HepG2 (cell line): ENCODE measurements at regions not wholly inside any gene's neighbourhood (a gene's known extent, or its start where the extent isn't known, plus 50 kb on each side); places are given as distances from the start of the nearest gene placed in this dataset.

ENCODE experiments used
- ATAC-seq: fragments of 200-7000 bp; cut with Tn5 transposase; 3 replicates; pipeline ENCODE4 v1.9.1; 2020; ENCODE audit warnings: mild to moderate bottlenecking, moderate library complexity
- BruUV-seq: library from RNA; stranded (reverse); fragments of 400-500 nt; replicated peaks from 2 replicates; lab custom pipeline; 2021; lab: Mats Ljungman, UMichigan
- CTCF ChIA-PET: fragments of 300-600 bp; formaldehyde crosslinking; extraction: SDS; loops from one replicate; lab custom pipeline; 2021; ENCODE audit warnings: low total read pairs, inconsistent platforms, low intra/inter-chr PET ratio; lab: Yijun Ruan, JAX
- POLR2A ChIA-PET: fragments of 350-600 bp; sonication (Branson Sonifier 250); formaldehyde crosslinking; loops from one replicate; lab custom pipeline; 2020; ENCODE audit warnings: antibody characterized with exemption, inconsistent platforms; lab: Yijun Ruan, JAX
- DNase-seq: peaks from one replicate; pipeline ENCODE4 v3.0.0-alpha.2; 2015; ENCODE audit warnings: low spot score
- FAIRE-seq: peaks from 3 replicates; lab custom pipeline; 2011; peaks lifted over from hg19 to GRCh38; lab: Jason Lieb, UNC
- H2AFZ ChIP-seq: one replicate; pipeline ENCODE4 v1.6.1; 2011; ENCODE audit warnings: low read length, inconsistent platforms
- H3K27ac ChIP-seq: fragments of 300-600 bp; 3 replicates; pipeline ENCODE4 v1.8.0; 2011; ENCODE audit warnings: mixed run types, mild to moderate bottlenecking, mixed read lengths, low read length, inconsistent platforms; ENCODE audit not compliant: insufficient read depth; ENCODE audit errors: extremely low read length
- H3K27me3 ChIP-seq, 2 experiments: fragments of 200-600 bp in 1 of 2; 2 replicates in 1 of 2; 3 replicates in 1 of 2; pipeline versions ENCODE4 v1.6.0 to v1.8.0; 2011; ENCODE audit warnings: low read length in 2 of 2, mild to moderate bottlenecking in 2 of 2, moderate library complexity in 2 of 2, inconsistent platforms in 1 of 2; ENCODE audit not compliant: insufficient read depth in 2 of 2, control insufficient read depth in 1 of 2
- H3K36me3 ChIP-seq, 2 experiments: fragments of 200-600 bp in 1 of 2; replicated peaks in 1 of 2; 2 replicates in 1 of 2; 3 replicates in 1 of 2; pipeline versions ENCODE4 v1.5.1 to v1.8.0; 2011; ENCODE audit warnings: low read length in 2 of 2, inconsistent platforms in 1 of 2; ENCODE audit not compliant: insufficient read depth in 2 of 2, control insufficient read depth in 1 of 2
- H3K4me1 ChIP-seq: 2 replicates; pipeline ENCODE4 v1.5.1; 2012; ENCODE audit warnings: low read length, inconsistent platforms; ENCODE audit not compliant: insufficient read depth
- H3K4me2 ChIP-seq: 2 replicates; pipeline ENCODE4 v1.6.0; 2011; ENCODE audit warnings: low read depth, low read length, inconsistent platforms
- H3K4me3 ChIP-seq, 3 experiments: fragments of 200-600 bp in 1 of 3; sonication (generic), shearing (Covaris generic) in 1 of 3; replicated peaks in 1 of 3; 2 replicates each; pipeline ENCODE4 v1.5.1; 2011 to 2016; ENCODE audit warnings: low read length in 3 of 3, inconsistent platforms in 2 of 3, low read depth in 2 of 3, mild to moderate bottlenecking in 2 of 3, control low read depth in 1 of 3, mixed read lengths in 1 of 3; ENCODE audit not compliant: insufficient read depth in 1 of 3
- H3K79me2 ChIP-seq: one replicate; pipeline ENCODE4 v1.6.1; 2011; ENCODE audit warnings: low read length, inconsistent platforms; ENCODE audit not compliant: insufficient read depth
- H3K9ac ChIP-seq: 2 replicates; pipeline ENCODE4 v1.6.0; 2011; ENCODE audit warnings: mild to moderate bottlenecking, low read depth, low read length, inconsistent platforms; ENCODE audit not compliant: insufficient read depth
- H3K9me3 ChIP-seq: 2 replicates; pipeline ENCODE4 v1.5.1; 2012; ENCODE audit warnings: mild to moderate bottlenecking, low read length
- H4K20me1 ChIP-seq: 2 replicates; pipeline ENCODE4 v1.6.0; 2011; ENCODE audit warnings: inconsistent platforms, mild to moderate bottlenecking, low read length, moderate library complexity; ENCODE audit not compliant: insufficient read depth
- GATA4 ChIP-seq: sonication (generic); IDR thresholded peaks from 2 replicates; pipeline ENCODE4 v1.6.1; 2016; ENCODE audit warnings: antibody characterized with exemption, low read depth, borderline replicate concordance
- NFIC ChIP-seq: IDR thresholded peaks from 2 replicates; pipeline ENCODE4 v1.6.1; 2012; ENCODE audit warnings: mild to moderate bottlenecking, low read length, inconsistent platforms
- PCBP1 ChIP-seq: fragments of 200-400 bp; formaldehyde crosslinking; IDR thresholded peaks from 2 replicates; pipeline ENCODE4 v1.6.1; 2017; ENCODE audit warnings: mild to moderate bottlenecking, low read depth, low read length, borderline replicate concordance
- SALL1 ChIP-seq: sonication (generic); formaldehyde crosslinking; IDR thresholded peaks from 2 replicates; pipeline ENCODE4 v1.8.0; 2022; ENCODE audit warnings: mild to moderate bottlenecking, missing genetic modification reagents
- STAG1 ChIP-seq: sonication (generic); formaldehyde crosslinking; IDR thresholded peaks from 2 replicates; pipeline ENCODE4 v1.4.0; 2020; ENCODE audit warnings: missing genetic modification reagents
- YEATS4 ChIP-seq: sonication (generic); formaldehyde crosslinking; IDR thresholded peaks from 2 replicates; pipeline ENCODE4 v1.4.0; 2020; ENCODE audit warnings: missing genetic modification reagents, borderline replicate concordance
- ZBTB7A ChIP-seq: sonication (generic); formaldehyde crosslinking; IDR thresholded peaks from 2 replicates; pipeline ENCODE4 v1.8.0; 2022; ENCODE audit warnings: mild to moderate bottlenecking, missing genetic modification reagents
- ZKSCAN5 ChIP-seq: sonication (generic); formaldehyde crosslinking; IDR thresholded peaks from 2 replicates; pipeline ENCODE4 v1.5.1; 2020; ENCODE audit warnings: mild to moderate bottlenecking, missing genetic modification reagents
- ZNF496 ChIP-seq: sonication (generic); formaldehyde crosslinking; IDR thresholded peaks from 2 replicates; pipeline ENCODE4 v1.8.1; 2023; ENCODE audit warnings: mild to moderate bottlenecking, moderate library complexity, missing genetic modification reagents; ENCODE audit not compliant: insufficient replicate concordance
- ZNF503 ChIP-seq: sonication (generic); formaldehyde crosslinking; IDR thresholded peaks from 2 replicates; pipeline ENCODE4 v1.4.0; 2020; ENCODE audit warnings: missing genetic modification reagents
- ZNF543 ChIP-seq: sonication (generic); formaldehyde crosslinking; IDR thresholded peaks from 2 replicates; pipeline ENCODE4 v1.4.0; 2020; ENCODE audit warnings: mild to moderate bottlenecking, missing genetic modification reagents
- ZNF605 ChIP-seq: sonication (generic); formaldehyde crosslinking; IDR thresholded peaks from 2 replicates; pipeline ENCODE4 v1.8.0; 2022; ENCODE audit warnings: mild to moderate bottlenecking, missing genetic modification reagents
- ZNF788 ChIP-seq: sonication (generic); formaldehyde crosslinking; IDR thresholded peaks from 2 replicates; pipeline ENCODE4 v1.5.0; 2020; ENCODE audit warnings: mild to moderate bottlenecking, missing genetic modification reagents, borderline replicate concordance
- in situ Hi-C: cut with HindIII; loops from 2 replicates; pipeline ENCODE4 v1.10.0; 2017; ENCODE audit warnings: low pct_unique_long_range_greater_than_20kb; ENCODE audit not compliant: extremely low pct_ligation_motif_present
- intact Hi-C: fragments of 100-400 bp; cut with micrococcal nuclease; formaldehyde crosslinking; loops from one replicate; pipeline ENCODE4 v1.10.0; 2022; ENCODE audit not compliant: unreplicated experiment
- TF ChIP-seq, protein P1 (sequence below): sonication (generic); formaldehyde crosslinking; IDR thresholded peaks from 2 replicates; pipeline ENCODE4 v1.5.1; 2020; ENCODE audit warnings: mild to moderate bottlenecking, moderate library complexity, missing genetic modification reagents
- TF ChIP-seq, protein P2 (sequence below): sonication (generic); formaldehyde crosslinking; IDR thresholded peaks from 2 replicates; pipeline ENCODE4 v1.8.0; 2022; ENCODE audit warnings: missing genetic modification reagents, mild to moderate bottlenecking, inconsistent platforms, borderline replicate concordance

- DNase-seq (no peak), ATAC-seq (no peak), FAIRE-seq (no peak)
- no peaks in the 10 kb centered on the region for H3K4me1 ChIP-seq
- no peaks in the 10 kb centered on the region for H4K20me1 ChIP-seq
- TF ChIP-seq PCBP1 (no peak), ZNF543 (CRISPR knock-in tag) (no peak), GATA4 (no peak), ZKSCAN5 (CRISPR knock-in tag) (no peak), ZNF788 (CRISPR knock-in tag) (no peak), ZNF503 (CRISPR knock-in tag) (no peak), NFIC (no peak), YEATS4 (CRISPR knock-in tag) (no peak), ZBTB7A (CRISPR knock-in tag) (no peak), STAG1 (CRISPR knock-in tag) (no peak), ZNF605 (CRISPR knock-in tag) (no peak), ZNF496 (CRISPR knock-in tag) (no peak), SALL1 (CRISPR knock-in tag) (no peak)
- TF ChIP-seq, protein P1, sequence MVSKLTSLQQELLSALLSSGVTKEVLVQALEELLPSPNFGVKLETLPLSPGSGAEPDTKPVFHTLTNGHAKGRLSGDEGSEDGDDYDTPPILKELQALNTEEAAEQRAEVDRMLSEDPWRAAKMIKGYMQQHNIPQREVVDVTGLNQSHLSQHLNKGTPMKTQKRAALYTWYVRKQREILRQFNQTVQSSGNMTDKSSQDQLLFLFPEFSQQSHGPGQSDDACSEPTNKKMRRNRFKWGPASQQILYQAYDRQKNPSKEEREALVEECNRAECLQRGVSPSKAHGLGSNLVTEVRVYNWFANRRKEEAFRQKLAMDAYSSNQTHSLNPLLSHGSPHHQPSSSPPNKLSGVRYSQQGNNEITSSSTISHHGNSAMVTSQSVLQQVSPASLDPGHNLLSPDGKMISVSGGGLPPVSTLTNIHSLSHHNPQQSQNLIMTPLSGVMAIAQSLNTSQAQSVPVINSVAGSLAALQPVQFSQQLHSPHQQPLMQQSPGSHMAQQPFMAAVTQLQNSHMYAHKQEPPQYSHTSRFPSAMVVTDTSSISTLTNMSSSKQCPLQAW (CRISPR knock-in tag), result no peak
- TF ChIP-seq, protein P2, sequence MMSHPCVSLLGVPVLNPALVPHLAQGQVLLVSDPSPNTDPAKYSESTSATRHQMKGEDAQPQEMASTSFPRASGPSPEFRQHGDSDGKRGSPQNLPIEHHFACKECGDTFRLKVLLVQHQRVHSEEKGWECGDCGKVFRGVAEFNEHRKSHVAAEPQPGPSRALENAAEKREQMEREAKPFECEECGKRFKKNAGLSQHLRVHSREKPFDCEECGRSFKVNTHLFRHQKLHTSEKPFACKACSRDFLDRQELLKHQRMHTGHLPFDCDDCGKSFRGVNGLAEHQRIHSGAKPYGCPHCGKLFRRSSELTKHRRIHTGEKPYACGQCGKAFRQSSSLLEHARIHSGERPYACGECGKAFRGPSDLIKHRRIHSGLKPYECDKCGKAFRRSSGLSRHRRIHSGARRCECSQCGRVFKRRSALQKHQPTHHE, result no peak
- intact Hi-C loops (no loop called here), in situ Hi-C loops (no loop called here)
- no TSS peak for BruUV-seq
- no peaks in the 10 kb centered on the region for H3K9me3 ChIP-seq
- no peaks in the 10 kb centered on the region for H3K79me2 ChIP-seq
- POLR2A ChIA-PET, result no interaction called here
- no peak overlapping the region for H3K9ac ChIP-seq
- no peak overlapping the region for H2AFZ ChIP-seq
- H3K27ac ChIP-seq, result no peak overlapping the region
- no peak overlapping the region for H3K4me2 ChIP-seq
- CTCF ChIA-PET, result no interaction called here
- no peaks in the 10 kb centered on the region for H3K36me3 ChIP-seq
- no peaks in the 10 kb centered on the region for H3K27me3 ChIP-seq
- H3K4me3 ChIP-seq, result no peak overlapping the region
Measured at GRCh38 chr6:71125216-71125615, 163.4 kb upstream of the OGFRL1 start.
